Right atrium auricular region (tissue), 2 donors: ENCODE measurements at regions not wholly inside any gene's neighbourhood (a gene's known extent, or its start where the extent isn't known, plus 50 kb on each side); places are given as distances from the start of the nearest gene placed in this dataset.

Source experiments
- DNase-seq: peaks from one replicate; pipeline ENCODE4 v3.0.0-alpha.2; 2019; ENCODE audit warnings: low spot score
- H3K27ac ChIP-seq, 2 donors: fragments of 200-600 bp; sonication (generic); 1 replicate in 1 of 2; 2 replicates in 1 of 2; pipeline ENCODE4 v1.5.1; 2016 to 2019
- H3K27me3 ChIP-seq, 2 donors: fragments of 200-600 bp; sonication (generic); one replicate each; pipeline versions ENCODE4 v1.5.1 to v1.6.0; 2017 to 2019
- H3K36me3 ChIP-seq: fragments of 200-600 bp; sonication (generic); one replicate; pipeline ENCODE4 v1.5.1; 2016
- H3K4me1 ChIP-seq, 2 donors: fragments of 200-600 bp; sonication (generic); one replicate each; pipeline versions ENCODE4 v1.5.1 to v1.6.0; 2017 to 2019
- H3K4me3 ChIP-seq, 2 donors: fragments of 200-600 bp; sonication (generic); 1 replicate in 1 of 2; 2 replicates in 1 of 2; pipeline ENCODE4 v1.5.1; 2017 to 2019; ENCODE audit warnings: mild to moderate bottlenecking in 1 of 2, moderate library complexity in 1 of 2
- H3K9me3 ChIP-seq, 2 donors: fragments of 200-600 bp; sonication (generic); one replicate each; pipeline ENCODE4 v1.5.1; 2019
- TF ChIP-seq, protein P1 (sequence below), 2 donors: fragments of 200-600 bp; sonication (generic); IDR thresholded peaks; one replicate each; pipeline ENCODE4 v1.5.1; 2019; ENCODE audit warnings: antibody characterized with exemption in 2 of 2

DNA sequence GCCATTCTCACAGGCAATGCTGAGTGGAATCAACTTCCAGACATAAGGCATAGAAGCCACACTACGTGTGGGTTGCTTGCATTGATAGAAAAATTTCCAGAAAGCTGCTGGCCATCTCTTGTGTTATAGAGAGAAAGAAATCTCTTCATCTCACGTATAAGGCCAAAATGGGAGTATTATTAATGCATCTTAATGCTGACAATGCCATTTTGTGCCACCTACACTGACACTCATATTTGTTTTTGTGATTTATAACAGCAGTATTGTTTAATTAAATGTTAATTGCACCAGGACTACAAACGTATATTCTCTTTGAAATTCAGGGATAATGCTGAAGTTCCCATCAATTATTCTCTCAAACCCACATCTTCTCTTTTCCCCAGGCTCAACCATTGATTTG lies 56.1 kb upstream of the TMEM132D start:
- H3K36me3 ChIP-seq, result no peaks in the 10 kb centered on the region
- no peak overlapping the region for H3K4me3 ChIP-seq
- no peaks in the 10 kb centered on the region for H3K4me1 ChIP-seq
- DNase-seq, result no peak
- no peaks in the 10 kb centered on the region for H3K27me3 ChIP-seq
- H3K27ac ChIP-seq, result no peak overlapping the region
- TF ChIP-seq, protein P1, sequence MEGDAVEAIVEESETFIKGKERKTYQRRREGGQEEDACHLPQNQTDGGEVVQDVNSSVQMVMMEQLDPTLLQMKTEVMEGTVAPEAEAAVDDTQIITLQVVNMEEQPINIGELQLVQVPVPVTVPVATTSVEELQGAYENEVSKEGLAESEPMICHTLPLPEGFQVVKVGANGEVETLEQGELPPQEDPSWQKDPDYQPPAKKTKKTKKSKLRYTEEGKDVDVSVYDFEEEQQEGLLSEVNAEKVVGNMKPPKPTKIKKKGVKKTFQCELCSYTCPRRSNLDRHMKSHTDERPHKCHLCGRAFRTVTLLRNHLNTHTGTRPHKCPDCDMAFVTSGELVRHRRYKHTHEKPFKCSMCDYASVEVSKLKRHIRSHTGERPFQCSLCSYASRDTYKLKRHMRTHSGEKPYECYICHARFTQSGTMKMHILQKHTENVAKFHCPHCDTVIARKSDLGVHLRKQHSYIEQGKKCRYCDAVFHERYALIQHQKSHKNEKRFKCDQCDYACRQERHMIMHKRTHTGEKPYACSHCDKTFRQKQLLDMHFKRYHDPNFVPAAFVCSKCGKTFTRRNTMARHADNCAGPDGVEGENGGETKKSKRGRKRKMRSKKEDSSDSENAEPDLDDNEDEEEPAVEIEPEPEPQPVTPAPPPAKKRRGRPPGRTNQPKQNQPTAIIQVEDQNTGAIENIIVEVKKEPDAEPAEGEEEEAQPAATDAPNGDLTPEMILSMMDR (IDR thresholded peaks at IDR 0.05), result no peak
- no peaks in the 10 kb centered on the region for H3K9me3 ChIP-seq

DNA sequence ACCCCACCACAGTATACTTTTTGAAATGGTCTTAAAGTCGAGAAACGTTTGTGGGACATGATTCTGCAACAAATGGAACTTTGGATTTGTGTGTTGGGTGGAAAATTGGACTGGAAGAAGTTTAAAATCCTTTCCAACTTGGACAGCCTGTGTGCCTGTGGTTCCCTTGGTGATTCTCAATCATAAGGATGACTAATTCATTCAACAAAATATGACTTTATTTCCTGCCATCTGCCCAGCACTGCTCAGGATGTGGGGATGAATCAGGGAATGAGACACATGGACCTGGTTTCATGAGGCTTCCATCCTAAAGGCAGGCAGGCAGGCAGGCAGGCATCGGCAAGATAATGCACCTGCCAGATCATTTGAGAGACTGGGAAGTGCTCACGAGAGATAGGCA lies 57.3 kb upstream of the TMEM132D start:
- H3K4me3 ChIP-seq, result no peak overlapping the region
- H3K4me1 ChIP-seq, result no peaks in the 10 kb centered on the region
- DNase-seq, result no peak
- H3K27me3 ChIP-seq, result no peaks in the 10 kb centered on the region
- H3K36me3 ChIP-seq, result no peaks in the 10 kb centered on the region
- H3K9me3 ChIP-seq, result no peaks in the 10 kb centered on the region
- TF ChIP-seq, protein P1 (IDR thresholded peaks at IDR 0.05), result no peak
- H3K27ac ChIP-seq, result no peak overlapping the region

- no peaks in the 10 kb centered on the region for H3K4me1 ChIP-seq
- no peaks in the 10 kb centered on the region for H3K9me3 ChIP-seq
- no peak overlapping the region for H3K27ac ChIP-seq
- no peak for DNase-seq
- TF ChIP-seq, protein P1 (IDR thresholded peaks at IDR 0.05), result no peak
- H3K36me3 ChIP-seq, result no peaks in the 10 kb centered on the region
- no peaks in the 10 kb centered on the region for H3K27me3 ChIP-seq
- H3K4me3 ChIP-seq, result no peak overlapping the region
Observed at GRCh38 chr12:129961856-129962255, 58.0 kb upstream of the TMEM132D start.

DNA sequence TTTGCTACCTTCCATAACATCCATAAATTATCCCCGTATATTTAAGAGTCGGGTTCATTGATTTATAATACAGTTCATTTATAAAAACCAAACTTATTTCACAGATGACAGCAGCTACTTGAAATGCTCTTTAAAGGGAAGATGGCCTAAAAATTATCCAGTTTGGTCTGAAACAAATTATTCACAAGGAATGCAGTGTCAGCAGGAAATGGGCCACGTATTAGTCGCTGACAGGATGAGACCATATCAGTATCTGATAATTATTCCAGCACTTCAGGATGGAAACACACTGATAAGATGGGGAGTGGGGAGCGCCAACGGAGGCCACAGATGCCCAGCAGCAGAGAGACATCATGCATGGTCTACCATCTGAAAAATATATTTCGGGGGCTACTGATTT lies 60.5 kb upstream of the TMEM132D start:
- TF ChIP-seq, protein P1 (IDR thresholded peaks at IDR 0.05), result no peak
- Histone ChIP-seq H3K27ac (no peak overlapping the region), H3K9me3 (no peaks in the 10 kb centered on the region), H3K36me3 (no peaks in the 10 kb centered on the region), H3K4me3 (no peak overlapping the region), H3K4me1 (no peaks in the 10 kb centered on the region), H3K27me3 (no peaks in the 10 kb centered on the region)
- no peak for DNase-seq

DNA sequence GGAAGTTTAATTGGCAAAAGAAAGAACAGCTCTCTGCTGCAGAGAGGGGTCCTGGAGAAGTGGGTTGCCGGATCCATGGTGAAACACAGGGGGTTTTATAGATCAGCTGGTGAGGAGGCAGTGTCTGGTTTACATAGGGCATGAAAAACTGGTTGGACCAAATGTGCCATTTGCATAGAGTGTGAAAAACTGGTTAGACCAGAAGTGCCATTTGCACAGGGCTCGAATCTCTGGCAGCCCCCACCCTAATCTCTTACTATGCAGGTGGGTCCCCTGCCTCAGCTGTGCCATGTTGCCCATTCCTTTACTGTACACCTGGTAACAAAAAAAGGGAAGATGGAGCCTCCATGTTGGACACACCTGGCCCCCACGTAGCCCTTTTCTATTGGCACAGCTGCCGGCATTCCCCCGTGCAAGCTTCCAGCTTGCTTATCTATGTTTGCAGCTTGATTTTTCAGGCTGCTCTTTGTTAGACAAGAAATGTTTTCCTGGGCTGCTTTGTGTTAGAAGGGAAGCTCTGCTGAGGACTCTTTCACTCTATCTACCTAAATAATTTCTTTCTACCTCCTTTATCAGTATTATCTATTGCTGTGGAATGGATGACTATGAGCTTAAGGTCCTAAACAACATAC lies 61.1 kb upstream of the TMEM132D start:
- Histone ChIP-seq H3K36me3 (no peaks in the 10 kb centered on the region), H3K9me3 (no peaks in the 10 kb centered on the region), H3K4me1 (no peaks in the 10 kb centered on the region), H3K27ac (no peak overlapping the region), H3K4me3 (no peak overlapping the region), H3K27me3 (no peaks in the 10 kb centered on the region)
- DNase-seq, result no peak
- TF ChIP-seq, protein P1 (IDR thresholded peaks at IDR 0.05), result no peak
